ENCODE measurements at regions not wholly inside any gene's neighbourhood (a gene's known extent, or its start where the extent isn't known, plus 50 kb on each side); places are given as distances from the start of the nearest gene placed in this dataset.

- Histone ChIP-seq H3K4me2 (ENCODE audit: low read length) (no peak overlapping the region), H3K4me3 (ENCODE audit: low read length) (no peak overlapping the region), H2AFZ (ENCODE audit: low read length) (no peak overlapping the region), H3F3A (ENCODE audit: low read length, unreplicated experiment) (no peaks in the 10 kb centered on the region), H3K79me2 (ENCODE audit: low read length) (no peaks in the 10 kb centered on the region), H3K36me3 (ENCODE audit: low read depth, low read length) (no peaks in the 10 kb centered on the region), H3K9me2 (replicated peaks; ENCODE audit: low read length) (no peaks in the 10 kb centered on the region), H3K4me1 (ENCODE audit: insufficient read depth, low read length) (no peaks in the 10 kb centered on the region), H3K27me3 (ENCODE audit: low read length) (no peaks in the 10 kb centered on the region), H3K9ac (ENCODE audit: low read length) (no peak overlapping the region), H3K27ac (ENCODE audit: low read length) (no peak overlapping the region), H3K9me3 (ENCODE audit: low read length) (peaks cover 23% of the 10 kb centered on the region), H4K20me1 (ENCODE audit: low read length) (no peaks in the 10 kb centered on the region)
- no TSS peak for BruUV-seq (replicated peaks)
- ATAC-seq (no peak), DNase-seq (no peak)
- TF ChIP-seq EZH2phosphoT487 (IDR thresholded peaks at IDR 0.05; ENCODE audit: borderline replicate concordance, low read length) (no peak), EZH2 (IDR thresholded peaks at IDR 0.05; ENCODE audit: low read length, unreplicated experiment) (no peak), CTCF (conservative IDR thresholded peaks at IDR 0.05; ENCODE audit: low read depth, low read length) (no peak)
- ChIA-PET CTCF (no interaction called here), POLR2A (ENCODE audit: unreplicated experiment) (no interaction called here)
- intact Hi-C loops (cut with micrococcal nuclease) = no loop called here
Measured at GRCh38 chr3:118298133-118298532, 736.5 kb downstream of the IGSF11 start.

- TF ChIP-seq EZH2 (IDR thresholded peaks at IDR 0.05; ENCODE audit: low read length, unreplicated experiment) (no peak), CTCF (conservative IDR thresholded peaks at IDR 0.05; ENCODE audit: low read depth, low read length) (no peak), EZH2phosphoT487 (IDR thresholded peaks at IDR 0.05; ENCODE audit: borderline replicate concordance, low read length) (no peak)
- ChIA-PET POLR2A (ENCODE audit: unreplicated experiment) (no interaction called here), CTCF (no interaction called here)
- Histone ChIP-seq H3K27ac (ENCODE audit: low read length) (no peak overlapping the region), H3K4me3 (ENCODE audit: low read length) (no peak overlapping the region), H3K4me2 (ENCODE audit: low read length) (no peak overlapping the region), H3K79me2 (ENCODE audit: low read length) (no peaks in the 10 kb centered on the region), H3F3A (ENCODE audit: low read length, unreplicated experiment) (no peaks in the 10 kb centered on the region), H3K36me3 (ENCODE audit: low read depth, low read length) (no peaks in the 10 kb centered on the region), H3K4me1 (ENCODE audit: insufficient read depth, low read length) (no peaks in the 10 kb centered on the region), H4K20me1 (ENCODE audit: low read length) (no peaks in the 10 kb centered on the region), H3K9me2 (replicated peaks; ENCODE audit: low read length) (no peaks in the 10 kb centered on the region), H3K9ac (ENCODE audit: low read length) (no peak overlapping the region), H3K9me3 (ENCODE audit: low read length) (peaks cover 20% of the 10 kb centered on the region), H2AFZ (ENCODE audit: low read length) (no peak overlapping the region), H3K27me3 (ENCODE audit: low read length) (no peaks in the 10 kb centered on the region)
- DNase-seq (no peak), ATAC-seq (no peak)
- intact Hi-C loops (cut with micrococcal nuclease) = no loop called here
- no TSS peak for BruUV-seq (replicated peaks)
Measured at GRCh38 chr3:118304557-118304956, 730.1 kb downstream of the IGSF11 start.

GRCh38 chr3:118332699-118333098, 701.9 kb downstream of the IGSF11 start:
- H3K9ac ChIP-seq (ENCODE audit: low read length) = no peak overlapping the region
- no peaks in the 10 kb centered on the region for H3F3A ChIP-seq (ENCODE audit: low read length, unreplicated experiment)
- H3K4me1 ChIP-seq (ENCODE audit: insufficient read depth, low read length) = no peaks in the 10 kb centered on the region
- ATAC-seq = no peak
- no peak for DNase-seq
- H3K27ac ChIP-seq (ENCODE audit: low read length) = no peak overlapping the region
- H3K36me3 ChIP-seq (ENCODE audit: low read depth, low read length) = no peaks in the 10 kb centered on the region
- H3K79me2 ChIP-seq (ENCODE audit: low read length) = no peaks in the 10 kb centered on the region
- CTCF ChIA-PET = no interaction called here
- H2AFZ ChIP-seq (ENCODE audit: low read length) = no peak overlapping the region
- no peaks in the 10 kb centered on the region for H4K20me1 ChIP-seq (ENCODE audit: low read length)
- no TSS peak for BruUV-seq (replicated peaks)
- intact Hi-C loops (cut with micrococcal nuclease) = no loop called here
- H3K4me3 ChIP-seq (ENCODE audit: low read length) = no peak overlapping the region
- H3K4me2 ChIP-seq (ENCODE audit: low read length) = no peak overlapping the region
- POLR2A ChIA-PET (ENCODE audit: unreplicated experiment) = no interaction called here
- peaks cover 42% of the 10 kb centered on the region for H3K9me3 ChIP-seq (ENCODE audit: low read length)
- H3K27me3 ChIP-seq (ENCODE audit: low read length) = no peaks in the 10 kb centered on the region
- no peaks in the 10 kb centered on the region for H3K9me2 ChIP-seq (replicated peaks; ENCODE audit: low read length)
- no peak for TF ChIP-seq CTCF (conservative IDR thresholded peaks at IDR 0.05; ENCODE audit: low read depth, low read length)
- no peak for TF ChIP-seq EZH2phosphoT487 (IDR thresholded peaks at IDR 0.05; ENCODE audit: borderline replicate concordance, low read length)
- no peak for TF ChIP-seq EZH2 (IDR thresholded peaks at IDR 0.05; ENCODE audit: low read length, unreplicated experiment)

Data from PC-3 (cell line).